ENCODE measurements at regions not wholly inside any gene's neighbourhood (a gene's known extent, or its start where the extent isn't known, plus 50 kb on each side); places are given as distances from the start of the nearest gene placed in this dataset.

DNA sequence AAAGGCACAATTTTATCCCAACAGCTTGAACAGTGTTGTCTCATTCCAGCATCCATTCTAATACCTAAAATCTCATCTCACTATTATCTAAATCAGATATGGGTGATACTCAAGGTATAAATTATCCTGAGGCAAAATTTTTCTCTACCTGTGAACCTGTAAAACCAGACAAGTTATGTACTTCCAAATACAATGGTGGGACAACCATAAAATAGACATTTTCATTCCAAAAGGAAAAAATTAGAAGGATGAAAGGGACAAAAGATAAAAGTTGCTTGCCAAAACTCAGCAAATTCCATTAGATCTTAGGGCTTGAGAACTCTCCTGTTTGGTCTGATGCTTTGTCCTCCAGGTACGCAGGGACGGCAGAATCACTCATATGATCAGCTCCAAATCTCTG lies 650.5 kb downstream of the ADGRL2 start:
- Histone ChIP-seq H3K27ac (ENCODE audit: low read length) (no peak overlapping the region), H3K36me3 (ENCODE audit: control insufficient read depth in 2 of 2, insufficient read depth in 2 of 2, low read length in 2 of 2) (no peaks in the 10 kb centered on the region), H3K9ac (ENCODE audit: low read length in 2 of 2) (no peak overlapping the region), H3K9me3 (ENCODE audit: control insufficient read depth in 2 of 2, low read length in 2 of 2) (peaks cover 9 to 14% of the 10 kb centered on the region in 2 donors), H3K4me3 (ENCODE audit: low read length in 2 of 2) (no peak overlapping the region), H3K4me1 (ENCODE audit: control insufficient read depth, insufficient read depth, low read length) (no peaks in the 10 kb centered on the region), H3K27me3 (ENCODE audit: control insufficient read depth in 1 of 2, insufficient read depth in 2 of 2, low read length in 2 of 2) (no peaks in the 10 kb centered on the region)

- H3K4me3 ChIP-seq (ENCODE audit: low read length in 2 of 2) = no peak overlapping the region
- peaks cover 9 to 14% of the 10 kb centered on the region in 2 donors for H3K9me3 ChIP-seq (ENCODE audit: control insufficient read depth in 2 of 2, low read length in 2 of 2)
- H3K4me1 ChIP-seq (ENCODE audit: control insufficient read depth, insufficient read depth, low read length) = no peaks in the 10 kb centered on the region
- no peak overlapping the region for H3K9ac ChIP-seq (ENCODE audit: low read length in 2 of 2)
- no peak overlapping the region for H3K27ac ChIP-seq (ENCODE audit: low read length)
- H3K36me3 ChIP-seq (ENCODE audit: control insufficient read depth in 2 of 2, insufficient read depth in 2 of 2, low read length in 2 of 2) = no peaks in the 10 kb centered on the region
- no peaks in the 10 kb centered on the region for H3K27me3 ChIP-seq (ENCODE audit: control insufficient read depth in 1 of 2, insufficient read depth in 2 of 2, low read length in 2 of 2)
Measured at GRCh38 chr1:82449506-82450057, 648.8 kb downstream of the ADGRL2 start.

- no peak overlapping the region for H3K27ac ChIP-seq (ENCODE audit: low read length)
- peaks cover 4 to 5% of the 10 kb centered on the region in 2 donors for H3K9me3 ChIP-seq (ENCODE audit: control insufficient read depth in 2 of 2, low read length in 2 of 2)
- no peaks in the 10 kb centered on the region for H3K4me1 ChIP-seq (ENCODE audit: control insufficient read depth, insufficient read depth, low read length)
- no peak overlapping the region for H3K9ac ChIP-seq (ENCODE audit: low read length in 2 of 2)
- no peak overlapping the region for H3K4me3 ChIP-seq (ENCODE audit: low read length in 2 of 2)
- no peaks in the 10 kb centered on the region for H3K36me3 ChIP-seq (ENCODE audit: control insufficient read depth in 2 of 2, insufficient read depth in 2 of 2, low read length in 2 of 2)
- H3K27me3 ChIP-seq (ENCODE audit: control insufficient read depth in 1 of 2, insufficient read depth in 2 of 2, low read length in 2 of 2) = no peaks in the 10 kb centered on the region
Measured at GRCh38 chr1:82446955-82447354, 646.2 kb downstream of the ADGRL2 start.

GRCh38 chr1:82446236-82446635 lies 645.5 kb downstream of the ADGRL2 start:
- no peak overlapping the region for H3K27ac ChIP-seq (ENCODE audit: low read length)
- peaks cover 0 to under 1% of the 10 kb centered on the region in 2 donors for H3K9me3 ChIP-seq (ENCODE audit: control insufficient read depth in 2 of 2, low read length in 2 of 2)
- H3K36me3 ChIP-seq (ENCODE audit: control insufficient read depth in 2 of 2, insufficient read depth in 2 of 2, low read length in 2 of 2) = no peaks in the 10 kb centered on the region
- H3K9ac ChIP-seq (ENCODE audit: low read length in 2 of 2) = no peak overlapping the region
- no peaks in the 10 kb centered on the region for H3K4me1 ChIP-seq (ENCODE audit: control insufficient read depth, insufficient read depth, low read length)
- H3K4me3 ChIP-seq (ENCODE audit: low read length in 2 of 2) = no peak overlapping the region
- H3K27me3 ChIP-seq (ENCODE audit: control insufficient read depth in 1 of 2, insufficient read depth in 2 of 2, low read length in 2 of 2) = no peaks in the 10 kb centered on the region

- no peak overlapping the region for H3K4me3 ChIP-seq (ENCODE audit: low read length in 2 of 2)
- H3K9ac ChIP-seq (ENCODE audit: low read length in 2 of 2) = no peak overlapping the region
- H3K27ac ChIP-seq (ENCODE audit: low read length) = no peak overlapping the region
- no peaks in the 10 kb centered on the region for H3K4me1 ChIP-seq (ENCODE audit: control insufficient read depth, insufficient read depth, low read length)
- no peaks in the 10 kb centered on the region for H3K9me3 ChIP-seq (ENCODE audit: control insufficient read depth in 2 of 2, low read length in 2 of 2)
- H3K36me3 ChIP-seq (ENCODE audit: control insufficient read depth in 2 of 2, insufficient read depth in 2 of 2, low read length in 2 of 2) = no peaks in the 10 kb centered on the region
- H3K27me3 ChIP-seq (ENCODE audit: control insufficient read depth in 1 of 2, insufficient read depth in 2 of 2, low read length in 2 of 2) = no peaks in the 10 kb centered on the region
Measured at GRCh38 chr1:82445827-82446226, 645.1 kb downstream of the ADGRL2 start.

GRCh38 chr1:82445132-82445531 lies 644.4 kb downstream of the ADGRL2 start:
- Histone ChIP-seq H3K27me3 (ENCODE audit: control insufficient read depth in 1 of 2, insufficient read depth in 2 of 2, low read length in 2 of 2) (no peaks in the 10 kb centered on the region), H3K36me3 (ENCODE audit: control insufficient read depth in 2 of 2, insufficient read depth in 2 of 2, low read length in 2 of 2) (no peaks in the 10 kb centered on the region), H3K27ac (ENCODE audit: low read length) (no peak overlapping the region), H3K9me3 (ENCODE audit: control insufficient read depth in 2 of 2, low read length in 2 of 2) (no peaks in the 10 kb centered on the region), H3K4me1 (ENCODE audit: control insufficient read depth, insufficient read depth, low read length) (no peaks in the 10 kb centered on the region), H3K9ac (ENCODE audit: low read length in 2 of 2) (no peak overlapping the region), H3K4me3 (ENCODE audit: low read length in 2 of 2) (no peak overlapping the region)

DNA sequence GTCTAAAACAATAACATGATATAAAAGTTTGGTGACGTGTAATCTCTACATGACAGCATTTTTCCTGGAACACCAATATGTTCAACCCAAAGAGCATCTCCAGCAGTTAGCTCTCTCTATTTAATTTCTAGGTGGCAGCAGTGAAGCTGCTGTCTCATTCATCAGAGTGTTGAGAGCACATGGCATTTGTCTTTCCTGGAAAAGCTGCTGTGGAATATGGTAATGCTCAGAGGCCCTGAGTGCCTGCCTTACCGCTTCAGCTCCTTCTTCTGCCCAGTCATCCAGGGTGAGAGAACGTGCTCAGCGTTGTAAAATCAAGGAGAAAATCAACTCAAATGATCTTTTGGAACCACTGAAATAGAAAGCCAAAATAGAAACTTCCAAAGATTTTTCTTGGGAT lies 640.7 kb downstream of the ADGRL2 start:
- no peak overlapping the region for H3K4me3 ChIP-seq (ENCODE audit: low read length in 2 of 2)

GRCh38 chr1:82423174-82423815 lies 622.6 kb downstream of the ADGRL2 start:
- H3K27me3 ChIP-seq (ENCODE audit: control insufficient read depth in 1 of 2, insufficient read depth in 2 of 2, low read length in 2 of 2) = no peaks in the 10 kb centered on the region
- no peak overlapping the region for H3K4me3 ChIP-seq (ENCODE audit: low read length in 2 of 2)
- H3K27ac ChIP-seq (ENCODE audit: low read length) = no peak overlapping the region
- H3K4me1 ChIP-seq (ENCODE audit: control insufficient read depth, insufficient read depth, low read length) = no peaks in the 10 kb centered on the region
- H3K36me3 ChIP-seq (ENCODE audit: control insufficient read depth in 2 of 2, insufficient read depth in 2 of 2, low read length in 2 of 2) = no peaks in the 10 kb centered on the region
- H3K9ac ChIP-seq (ENCODE audit: low read length in 2 of 2) = no peak overlapping the region
- no peaks in the 10 kb centered on the region for H3K9me3 ChIP-seq (ENCODE audit: control insufficient read depth in 2 of 2, low read length in 2 of 2)

More for the DNA sequence above, 640.7 kb downstream of the ADGRL2 start:
- Histone ChIP-seq H3K4me1 (ENCODE audit: control insufficient read depth, insufficient read depth, low read length) (no peaks in the 10 kb centered on the region), H3K36me3 (ENCODE audit: control insufficient read depth in 2 of 2, insufficient read depth in 2 of 2, low read length in 2 of 2) (no peaks in the 10 kb centered on the region), H3K27ac (ENCODE audit: low read length) (no peak overlapping the region), H3K9me3 (ENCODE audit: control insufficient read depth in 2 of 2, low read length in 2 of 2) (no peaks in the 10 kb centered on the region), H3K27me3 (ENCODE audit: control insufficient read depth in 1 of 2, insufficient read depth in 2 of 2, low read length in 2 of 2) (no peaks in the 10 kb centered on the region), H3K9ac (ENCODE audit: low read length in 2 of 2) (no peak overlapping the region)

DNA sequence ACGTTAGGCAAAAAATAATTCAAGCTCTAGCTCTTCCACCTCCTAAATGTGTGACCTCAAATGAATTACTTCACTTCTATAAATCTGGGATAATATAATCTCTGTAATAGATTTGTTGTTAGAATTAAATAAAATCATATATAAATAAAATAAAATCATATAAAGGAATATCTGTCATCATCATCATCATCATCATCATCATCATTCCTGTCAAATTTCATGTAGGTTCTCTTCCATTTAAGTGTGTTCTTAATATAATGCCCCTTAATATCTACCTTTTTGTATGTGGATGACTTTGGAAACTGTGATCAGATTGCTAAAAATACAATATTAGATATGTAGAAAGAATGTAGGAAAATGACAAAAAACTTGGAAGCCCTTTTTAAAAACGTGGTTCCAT lies 621.0 kb downstream of the ADGRL2 start:
- Histone ChIP-seq H3K4me3 (ENCODE audit: low read length in 2 of 2) (no peak overlapping the region), H3K9ac (ENCODE audit: low read length in 2 of 2) (no peak overlapping the region), H3K36me3 (ENCODE audit: control insufficient read depth in 2 of 2, insufficient read depth in 2 of 2, low read length in 2 of 2) (no peaks in the 10 kb centered on the region), H3K27me3 (ENCODE audit: control insufficient read depth in 1 of 2, insufficient read depth in 2 of 2, low read length in 2 of 2) (no peaks in the 10 kb centered on the region), H3K9me3 (ENCODE audit: control insufficient read depth in 2 of 2, low read length in 2 of 2) (no peaks in the 10 kb centered on the region), H3K4me1 (ENCODE audit: control insufficient read depth, insufficient read depth, low read length) (no peaks in the 10 kb centered on the region), H3K27ac (ENCODE audit: low read length) (no peak overlapping the region)

DNA sequence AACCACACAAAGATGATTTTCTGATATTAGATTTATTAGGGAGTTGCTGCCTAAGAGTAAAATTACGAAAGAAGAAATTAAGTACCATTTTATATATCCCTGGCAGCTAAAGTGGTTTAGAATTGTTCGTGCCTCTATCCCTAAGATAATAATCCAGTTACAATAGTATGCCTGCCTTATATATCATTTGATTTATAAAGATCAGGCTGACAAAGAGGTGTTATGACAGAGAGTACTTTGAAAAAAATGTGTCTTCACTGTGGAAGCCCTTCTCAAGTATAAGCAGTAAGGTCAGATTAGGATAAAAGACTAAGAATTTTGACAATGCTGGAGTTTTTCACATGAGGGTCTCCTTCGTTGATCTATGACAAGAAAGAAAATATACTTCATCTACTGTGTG lies 619.9 kb downstream of the ADGRL2 start:
- no peak overlapping the region for H3K9ac ChIP-seq (ENCODE audit: low read length in 2 of 2)
- H3K4me3 ChIP-seq (ENCODE audit: low read length in 2 of 2) = no peak overlapping the region
- H3K27ac ChIP-seq (ENCODE audit: low read length) = no peak overlapping the region
- H3K27me3 ChIP-seq (ENCODE audit: control insufficient read depth in 1 of 2, insufficient read depth in 2 of 2, low read length in 2 of 2) = no peaks in the 10 kb centered on the region
- no peaks in the 10 kb centered on the region for H3K36me3 ChIP-seq (ENCODE audit: control insufficient read depth in 2 of 2, insufficient read depth in 2 of 2, low read length in 2 of 2)
- H3K9me3 ChIP-seq (ENCODE audit: control insufficient read depth in 2 of 2, low read length in 2 of 2) = no peaks in the 10 kb centered on the region
- no peaks in the 10 kb centered on the region for H3K4me1 ChIP-seq (ENCODE audit: control insufficient read depth, insufficient read depth, low read length)

GRCh38 chr1:82411605-82412004 lies 610.9 kb downstream of the ADGRL2 start:
- H3K9me3 ChIP-seq (ENCODE audit: control insufficient read depth in 2 of 2, low read length in 2 of 2) = no peaks in the 10 kb centered on the region
- H3K27ac ChIP-seq (ENCODE audit: low read length) = no peak overlapping the region
- no peaks in the 10 kb centered on the region for H3K4me1 ChIP-seq (ENCODE audit: control insufficient read depth, insufficient read depth, low read length)
- no peak overlapping the region for H3K4me3 ChIP-seq (ENCODE audit: low read length in 2 of 2)
- no peaks in the 10 kb centered on the region for H3K27me3 ChIP-seq (ENCODE audit: control insufficient read depth in 1 of 2, insufficient read depth in 2 of 2, low read length in 2 of 2)
- H3K9ac ChIP-seq (ENCODE audit: low read length in 2 of 2) = no peak overlapping the region
- no peaks in the 10 kb centered on the region for H3K36me3 ChIP-seq (ENCODE audit: control insufficient read depth in 2 of 2, insufficient read depth in 2 of 2, low read length in 2 of 2)

Data from stomach smooth muscle (tissue), 2 donors.